Hepatocyte (in vitro differentiated cells): ENCODE measurements at regions not wholly inside any gene's neighbourhood (a gene's known extent, or its start where the extent isn't known, plus 50 kb on each side); places are given as distances from the start of the nearest gene placed in this dataset.

ENCODE experiments used
- DNase-seq: peaks from one replicate; pipeline ENCODE4 v3.0.0-alpha.2; 2016; ENCODE audit warnings: low spot score
- H2AFZ ChIP-seq: fragments of 200-600 bp; sonication (generic); 2 replicates; pipeline ENCODE4 v1.6.0; 2016; ENCODE audit warnings: antibody characterized with exemption, mild to moderate bottlenecking
- H3K27ac ChIP-seq: fragments of 200-600 bp; sonication (generic); 2 replicates; pipeline ENCODE4 v1.5.1; 2016; ENCODE audit warnings: mild to moderate bottlenecking
- H3K27me3 ChIP-seq: fragments of 200-600 bp; sonication (generic); 2 replicates; pipeline ENCODE4 v1.6.1; 2016
- H3K36me3 ChIP-seq: fragments of 200-600 bp; sonication (generic); replicated peaks from 2 replicates; pipeline ENCODE4 v1.5.1; 2016; ENCODE audit warnings: low read depth; ENCODE audit not compliant: insufficient read depth
- H3K4me1 ChIP-seq: fragments of 200-600 bp; sonication (generic); 2 replicates; pipeline ENCODE4 v1.5.1; 2016; ENCODE audit warnings: mild to moderate bottlenecking, moderate library complexity; ENCODE audit not compliant: insufficient read depth
- H3K4me2 ChIP-seq: fragments of 200-600 bp; sonication (generic); 2 replicates; pipeline ENCODE4 v1.6.0; 2016
- H3K4me3 ChIP-seq: fragments of 200-600 bp; sonication (generic); 2 replicates; pipeline ENCODE4 v1.5.1; 2016; ENCODE audit warnings: mild to moderate bottlenecking
- H3K79me2 ChIP-seq: fragments of 200-600 bp; sonication (generic); 2 replicates; pipeline ENCODE4 v1.6.0; 2017; ENCODE audit warnings: mild to moderate bottlenecking
- H3K9me2 ChIP-seq: fragments of 200-600 bp; sonication (generic); replicated peaks from 2 replicates; pipeline ENCODE4 v1.6.0; 2017; ENCODE audit warnings: mild to moderate bottlenecking; ENCODE audit not compliant: insufficient read depth
- H3K9me3 ChIP-seq: fragments of 200-600 bp; sonication (generic); 2 replicates; pipeline ENCODE4 v1.5.1; 2016; ENCODE audit warnings: low read depth, mild to moderate bottlenecking
- H4K20me1 ChIP-seq: fragments of 200-600 bp; sonication (generic); 2 replicates; pipeline ENCODE4 v1.6.0; 2016; ENCODE audit warnings: mild to moderate bottlenecking; ENCODE audit not compliant: insufficient read depth, poor library complexity, severe bottlenecking
- EZH2 ChIP-seq: fragments of 200-600 bp; sonication (generic); IDR thresholded peaks from 2 replicates; pipeline ENCODE4 v1.6.1; 2016; ENCODE audit warnings: antibody characterized with exemption, mild to moderate bottlenecking, borderline replicate concordance
- EZH2phosphoT487 ChIP-seq: fragments of 200-600 bp; sonication (generic); IDR thresholded peaks from one replicate; pipeline ENCODE4 v1.6.1; 2018; ENCODE audit warnings: antibody characterized with exemption, mild to moderate bottlenecking, low read depth, moderate library complexity; ENCODE audit not compliant: unreplicated experiment, severe bottlenecking
- WGBS: methylation state at CpG from one replicate; pipeline ENCODE4 v1.1.6; 2016; ENCODE audit warnings: low lambda C conversion rate; ENCODE audit errors: missing lambda C conversion rate; 5-methylcytosine and 5-hydroxymethylcytosine counted together
- TF ChIP-seq, protein P1 (sequence below): fragments of 200-600 bp; sonication (generic); IDR thresholded peaks from 2 replicates; pipeline ENCODE4 v1.5.1; 2016; ENCODE audit warnings: antibody characterized with exemption, mild to moderate bottlenecking; ENCODE audit not compliant: poor library complexity

DNA sequence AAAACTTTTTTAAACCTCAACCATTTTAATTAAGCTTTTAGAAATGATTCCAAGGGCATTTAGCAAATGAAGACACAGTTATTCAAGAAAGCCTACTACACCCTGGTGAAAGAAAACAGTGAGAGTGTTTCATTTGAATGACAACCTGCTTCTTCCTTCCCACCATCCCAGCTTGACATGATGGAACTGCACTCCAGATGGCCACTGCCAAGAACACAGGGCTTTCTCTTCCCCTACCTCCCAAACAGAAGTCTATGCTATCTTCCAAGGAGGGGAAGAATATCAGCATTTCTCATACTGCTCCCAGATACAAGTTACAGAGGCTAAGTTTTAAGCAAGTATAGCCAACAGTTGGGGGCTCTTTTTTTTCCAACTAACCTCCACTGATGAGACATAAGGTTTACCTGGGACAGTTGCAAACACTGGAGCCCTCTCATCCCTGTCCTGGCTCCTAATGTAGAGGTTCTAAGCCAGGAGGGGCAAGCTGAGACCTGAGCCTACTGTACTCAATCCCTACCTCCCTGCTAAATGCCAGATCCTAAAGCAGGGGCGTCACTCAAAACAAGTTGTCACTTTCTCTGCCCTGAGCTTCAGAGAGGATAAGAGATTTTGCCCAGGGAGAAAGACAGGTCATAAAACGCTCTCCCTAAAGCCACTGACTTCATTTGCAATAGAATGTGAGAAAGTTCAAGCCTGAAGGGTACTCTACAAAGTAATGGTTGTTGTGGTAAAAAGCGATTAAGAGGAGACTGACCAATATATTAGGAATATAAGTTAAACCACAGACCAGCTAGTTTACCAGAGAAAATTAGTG, 88.5 kb upstream of the SLC27A6 start:
- Histone ChIP-seq H3K4me1 (no peaks in the 10 kb centered on the region), H2AFZ (no peak overlapping the region), H3K9me2 (no peaks in the 10 kb centered on the region), H3K4me2 (no peak overlapping the region), H3K27me3 (no peaks in the 10 kb centered on the region), H3K36me3 (no peaks in the 10 kb centered on the region), H3K27ac (no peak overlapping the region), H3K4me3 (no peak overlapping the region), H4K20me1 (no peaks in the 10 kb centered on the region), H3K79me2 (no peaks in the 10 kb centered on the region), H3K9me3 (no peaks in the 10 kb centered on the region)
- 64% methylated on average over 3 of the region's 3 CpGs for WGBS
- TF ChIP-seq EZH2 (no peak), EZH2phosphoT487 (no peak)
- TF ChIP-seq, protein P1, sequence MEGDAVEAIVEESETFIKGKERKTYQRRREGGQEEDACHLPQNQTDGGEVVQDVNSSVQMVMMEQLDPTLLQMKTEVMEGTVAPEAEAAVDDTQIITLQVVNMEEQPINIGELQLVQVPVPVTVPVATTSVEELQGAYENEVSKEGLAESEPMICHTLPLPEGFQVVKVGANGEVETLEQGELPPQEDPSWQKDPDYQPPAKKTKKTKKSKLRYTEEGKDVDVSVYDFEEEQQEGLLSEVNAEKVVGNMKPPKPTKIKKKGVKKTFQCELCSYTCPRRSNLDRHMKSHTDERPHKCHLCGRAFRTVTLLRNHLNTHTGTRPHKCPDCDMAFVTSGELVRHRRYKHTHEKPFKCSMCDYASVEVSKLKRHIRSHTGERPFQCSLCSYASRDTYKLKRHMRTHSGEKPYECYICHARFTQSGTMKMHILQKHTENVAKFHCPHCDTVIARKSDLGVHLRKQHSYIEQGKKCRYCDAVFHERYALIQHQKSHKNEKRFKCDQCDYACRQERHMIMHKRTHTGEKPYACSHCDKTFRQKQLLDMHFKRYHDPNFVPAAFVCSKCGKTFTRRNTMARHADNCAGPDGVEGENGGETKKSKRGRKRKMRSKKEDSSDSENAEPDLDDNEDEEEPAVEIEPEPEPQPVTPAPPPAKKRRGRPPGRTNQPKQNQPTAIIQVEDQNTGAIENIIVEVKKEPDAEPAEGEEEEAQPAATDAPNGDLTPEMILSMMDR: no peak
- no peak for DNase-seq

DNA sequence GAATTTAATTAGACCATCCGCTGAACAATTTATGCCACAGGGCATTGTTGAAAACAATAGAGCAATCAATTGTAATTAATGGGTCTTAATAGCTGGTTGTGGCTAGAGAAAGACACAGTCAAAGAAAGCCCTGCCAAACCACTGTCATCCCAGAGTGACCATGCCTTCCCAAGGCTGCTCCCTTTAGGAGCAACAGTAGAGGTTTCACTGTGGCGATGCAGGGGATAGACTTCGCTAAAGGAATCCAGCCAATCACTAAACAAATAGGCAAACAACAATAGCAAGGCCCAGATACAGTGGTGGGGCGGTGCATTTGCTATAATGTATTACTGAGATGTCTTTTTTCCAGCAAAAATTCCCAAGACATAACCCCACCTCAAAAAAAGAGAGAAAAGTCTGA, 87.8 kb upstream of the SLC27A6 start:
- Histone ChIP-seq H3K9me2 (no peaks in the 10 kb centered on the region), H3K36me3 (no peaks in the 10 kb centered on the region), H3K4me1 (no peaks in the 10 kb centered on the region), H3K4me3 (no peak overlapping the region), H2AFZ (no peak overlapping the region), H3K79me2 (no peaks in the 10 kb centered on the region), H4K20me1 (no peaks in the 10 kb centered on the region), H3K4me2 (no peak overlapping the region), H3K27ac (no peak overlapping the region), H3K27me3 (no peaks in the 10 kb centered on the region), H3K9me3 (no peaks in the 10 kb centered on the region)
- no peak for DNase-seq
- WGBS: 76% methylated on average over 4 of the region's 4 CpGs
- no peak for TF ChIP-seq EZH2
- TF ChIP-seq EZH2phosphoT487: no peak
- TF ChIP-seq, protein P1: no peak

DNA sequence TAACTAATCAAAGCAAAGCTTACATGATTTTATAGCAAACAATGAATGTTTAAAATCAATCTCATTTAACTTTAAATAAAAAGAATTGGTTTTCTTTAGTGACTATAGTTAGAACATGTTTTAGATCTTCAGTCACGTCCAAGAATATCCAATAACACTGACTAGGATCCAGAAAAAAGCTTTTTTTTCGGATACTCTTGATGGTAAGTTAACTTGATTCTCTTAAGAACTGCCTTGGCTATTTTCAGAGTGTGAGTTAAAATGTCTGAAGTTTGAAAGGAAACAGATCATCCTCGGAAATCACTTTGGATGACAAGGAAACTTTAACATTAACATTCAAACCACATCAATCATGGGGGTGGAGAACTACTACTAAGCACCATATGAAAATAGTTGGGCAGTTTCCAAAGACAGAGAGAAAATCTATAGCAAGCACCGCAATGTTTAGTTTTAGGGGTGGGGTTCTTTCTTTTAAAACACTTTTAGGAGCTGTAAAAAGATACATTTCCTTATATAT, 83.7 kb upstream of the SLC27A6 start:
- H3K4me2 ChIP-seq: peak overlapping the region; percentile 15
- H3K9me3 ChIP-seq: no peaks in the 10 kb centered on the region
- H3K79me2 ChIP-seq: no peaks in the 10 kb centered on the region
- no peak overlapping the region for H2AFZ ChIP-seq
- TF ChIP-seq EZH2: no peak
- TF ChIP-seq, protein P1: no peak
- no peak for TF ChIP-seq EZH2phosphoT487
- no peaks in the 10 kb centered on the region for H3K36me3 ChIP-seq
- peak; percentile 22 for DNase-seq
- no peak overlapping the region for H3K27ac ChIP-seq
- no peaks in the 10 kb centered on the region for H4K20me1 ChIP-seq
- WGBS: 45% methylated on average over 4 of the region's 4 CpGs
- H3K27me3 ChIP-seq: no peaks in the 10 kb centered on the region
- H3K4me1 ChIP-seq: no peaks in the 10 kb centered on the region
- no peaks in the 10 kb centered on the region for H3K9me2 ChIP-seq
- no peak overlapping the region for H3K4me3 ChIP-seq
